G401 (cell line): ENCODE measurements at regions not wholly inside any gene's neighbourhood (a gene's known extent, or its start where the extent isn't known, plus 50 kb on each side); places are given as distances from the start of the nearest gene placed in this dataset.
A peak's percentile ranks its signal among the peaks of the same experiment; 100 is the strongest.

Source experiments
- DNase-seq: peaks from one replicate; pipeline ENCODE4 v3.0.0-alpha.2; 2015; ENCODE audit warnings: low spot score
- in situ Hi-C: cut with HindIII; loops from 2 replicates; pipeline ENCODE4 v1.10.0; 2016; ENCODE audit warnings: low sequenced_read_pairs, mixed read lengths

GRCh38 chr15:23514484-23514883 lies 51.0 kb upstream of the MKRN3 start:
- no peak for DNase-seq
- in situ Hi-C loops = no loop called here

- DNase-seq = no peak
- in situ Hi-C loops = no loop called here
Observed at GRCh38 chr15:23506762-23507161, 58.7 kb upstream of the MKRN3 start.

- in situ Hi-C loops = no loop called here
Observed at GRCh38 chr15:23503980-23504379, 56.9 kb upstream of the GOLGA6L2 start.

GRCh38 chr15:23503576-23503975 lies 56.5 kb upstream of the GOLGA6L2 start:
- in situ Hi-C loops = no loop called here
- DNase-seq = no peak

More at GRCh38 chr15:23503980-23504379, 56.9 kb upstream of the GOLGA6L2 start:
- DNase-seq = no peak

GRCh38 chr15:23497710-23498111 lies 50.7 kb upstream of the GOLGA6L2 start:
- DNase-seq = peak; percentile 2
- in situ Hi-C loops = no loop called here
